HG03469 (cell line): ENCODE measurements at regions not wholly inside any gene's neighbourhood (a gene's known extent, or its start where the extent isn't known, plus 50 kb on each side); places are given as distances from the start of the nearest gene placed in this dataset.

Source experiments
- ATAC-seq: cut with Tn5 transposase; IDR thresholded peaks from one replicate; pipeline ENCODE4 v1.9.1; 2021; ENCODE audit warnings: mild to moderate bottlenecking, moderate library complexity, moderate number of reproducible peaks; ENCODE audit not compliant: unreplicated experiment

DNA sequence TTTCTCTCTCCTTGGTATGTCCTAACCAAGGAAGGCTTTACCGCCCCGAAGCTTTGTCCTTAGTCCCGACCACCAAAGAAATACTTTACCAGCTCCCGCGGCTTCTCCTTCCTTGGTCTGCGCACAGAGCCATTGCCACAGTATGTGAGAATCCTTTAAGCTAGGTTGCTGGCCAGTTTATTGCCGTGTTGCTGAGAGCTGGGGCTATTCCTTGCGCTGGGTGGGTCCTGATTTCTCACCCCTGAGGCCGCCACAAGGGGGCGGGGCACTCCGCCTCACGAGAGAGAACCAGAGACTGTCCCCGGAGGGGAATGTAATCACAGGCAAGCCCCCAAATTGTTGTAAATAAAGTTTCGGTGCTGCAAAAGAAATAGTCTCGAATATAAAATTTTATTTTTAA lies 331.0 kb upstream of the PCDH10 start:
- ATAC-seq, result no peak

DNA sequence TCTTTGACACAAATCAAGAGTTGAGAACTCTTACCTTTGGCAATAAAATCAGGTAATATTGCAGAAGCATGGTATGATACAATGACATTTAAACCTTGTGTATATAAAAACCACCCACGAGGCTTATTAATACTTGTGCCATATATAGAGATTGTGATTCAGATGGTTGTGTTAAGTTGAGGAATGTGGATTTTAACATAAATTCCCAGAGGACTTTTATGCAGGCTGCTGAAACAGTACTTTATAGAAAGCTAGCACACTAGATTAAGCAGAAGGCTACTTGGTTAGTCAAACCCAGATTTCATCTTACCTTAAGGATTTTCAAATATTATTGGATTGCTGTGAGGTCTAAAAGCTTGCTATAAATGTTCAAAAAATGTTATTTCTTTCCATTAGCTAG lies 325.7 kb upstream of the PCDH10 start:
- no peak for ATAC-seq

DNA sequence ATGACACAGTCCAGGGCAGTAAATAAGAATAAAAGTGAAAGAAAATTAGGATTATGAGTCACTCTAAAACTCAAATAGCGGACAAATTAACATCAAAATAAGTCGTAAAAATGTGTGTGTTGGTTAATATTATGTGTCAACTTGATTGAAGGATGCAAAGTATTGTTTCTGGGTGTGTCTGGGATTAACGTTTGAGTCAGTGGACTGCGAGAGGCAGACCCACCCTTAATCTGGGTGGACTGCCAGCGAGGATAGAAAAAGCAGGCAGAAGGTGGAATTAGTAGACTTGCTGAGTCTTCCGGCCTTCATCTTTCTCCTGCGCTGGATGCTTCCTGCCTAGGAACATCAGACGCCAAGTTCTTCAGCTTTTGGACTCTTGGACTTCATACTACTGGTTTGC lies 324.3 kb upstream of the PCDH10 start:
- ATAC-seq, result no peak

DNA sequence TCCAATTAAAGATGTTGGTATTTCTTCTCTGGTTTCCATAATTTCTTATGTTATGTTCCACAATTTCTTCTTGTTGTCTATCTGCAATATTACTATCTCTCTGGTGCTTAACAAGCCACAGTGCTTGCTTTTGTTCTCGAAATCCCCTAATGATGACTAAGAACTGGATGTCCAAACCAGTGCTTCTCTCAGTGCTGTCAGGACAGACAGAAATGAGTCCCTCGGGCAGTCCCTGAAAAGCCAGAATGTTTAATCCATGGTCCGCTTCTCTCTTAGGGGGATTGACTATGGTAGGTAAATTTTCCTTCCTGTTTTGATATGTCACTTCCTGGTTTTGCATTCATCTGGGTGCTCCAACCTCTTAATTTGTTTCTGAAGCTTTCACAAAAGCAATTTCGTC lies 321.6 kb upstream of the PCDH10 start:
- ATAC-seq, result no peak

DNA sequence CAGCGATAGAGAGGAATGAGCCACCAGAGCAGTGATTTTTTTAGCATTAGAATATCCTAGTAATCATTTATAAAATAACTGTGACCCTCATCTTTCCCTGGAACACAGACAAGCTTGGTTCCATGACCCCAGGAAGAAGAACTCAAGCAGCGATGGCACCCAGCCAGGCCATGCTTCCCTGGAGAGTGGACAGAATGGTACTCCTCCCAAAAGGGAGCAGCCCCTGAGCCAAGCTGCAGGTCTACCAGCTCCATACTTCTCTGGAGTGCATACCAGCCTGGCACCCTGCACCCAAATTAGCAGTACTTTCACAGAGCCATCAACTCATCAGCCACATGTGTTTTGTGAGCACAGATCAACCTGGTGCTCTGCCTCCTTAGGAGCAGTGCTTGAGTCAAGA lies 310.9 kb upstream of the PCDH10 start:
- ATAC-seq, result no peak

DNA sequence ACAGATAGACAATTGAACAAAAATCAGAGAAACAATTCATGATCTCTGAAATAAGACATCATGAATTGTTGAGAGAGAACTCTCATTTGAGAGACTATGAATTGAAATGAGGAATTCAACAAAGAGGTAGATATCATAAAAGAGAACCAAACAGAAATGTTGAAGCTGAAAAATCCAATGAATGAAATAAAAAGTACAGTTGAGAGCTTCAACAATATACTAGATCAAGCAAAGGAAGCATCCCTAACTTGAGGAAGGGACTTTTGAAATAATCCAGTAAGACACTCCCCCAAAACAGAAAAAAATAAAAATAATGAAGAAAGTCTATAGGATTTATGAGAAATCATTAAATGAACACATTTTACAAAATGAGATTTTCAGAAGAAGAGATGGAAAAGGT lies 310.0 kb upstream of the PCDH10 start:
- no peak for ATAC-seq

DNA sequence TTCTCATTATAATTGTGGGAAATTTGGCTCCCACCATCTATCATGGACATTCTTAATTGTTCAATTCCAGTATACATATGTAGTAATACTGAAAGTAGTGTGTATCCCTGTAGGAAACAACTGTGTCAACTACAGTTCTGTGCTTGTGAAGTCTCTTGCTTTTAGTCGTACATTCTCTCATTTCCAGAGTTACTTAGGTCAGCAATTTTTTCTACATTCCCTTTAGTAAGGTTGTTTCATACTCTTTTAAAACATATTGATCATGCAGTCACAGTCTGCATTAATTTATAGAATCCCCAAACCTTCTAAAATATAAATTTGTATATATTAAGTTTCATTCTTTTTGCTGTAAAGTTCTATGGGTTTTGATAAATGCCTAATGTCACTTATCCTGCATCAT lies 289.2 kb upstream of the PCDH10 start:
- ATAC-seq, result no peak

DNA sequence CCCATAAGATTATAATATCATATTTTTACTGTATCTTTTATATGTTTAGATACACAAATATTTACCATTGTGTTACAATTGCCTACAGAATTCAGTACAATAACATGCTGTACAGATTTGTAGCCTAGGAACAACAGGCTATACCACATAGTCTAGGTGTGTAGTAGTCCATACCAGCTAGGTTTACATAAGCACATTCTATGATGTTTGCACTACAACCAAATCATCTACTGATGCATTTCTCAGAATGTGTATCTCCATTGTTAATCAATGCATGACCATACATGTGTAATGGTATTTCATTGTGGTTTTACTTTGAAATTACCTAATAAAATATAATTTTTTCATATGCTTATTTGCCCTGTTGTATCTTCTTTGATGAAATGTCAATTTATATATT lies 288.1 kb upstream of the PCDH10 start:
- no peak for ATAC-seq

DNA sequence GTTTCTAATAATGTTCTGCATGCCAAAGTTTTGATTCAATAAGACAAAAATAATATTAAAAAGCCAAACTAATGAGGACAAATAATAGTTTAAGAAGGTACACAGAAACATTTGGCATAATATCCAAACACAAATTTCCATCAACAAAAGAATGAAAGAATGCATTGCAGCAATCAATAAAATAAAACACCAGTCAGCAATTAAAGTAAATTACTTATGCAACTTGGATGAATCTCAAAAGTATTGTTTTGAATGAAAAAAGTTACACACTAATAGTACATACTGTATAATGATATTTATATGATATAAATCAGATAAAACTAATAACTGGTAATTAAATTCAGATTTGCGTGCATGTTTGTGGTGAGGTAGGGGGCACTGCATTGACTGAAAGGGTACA lies 285.5 kb upstream of the PCDH10 start:
- no peak for ATAC-seq

DNA sequence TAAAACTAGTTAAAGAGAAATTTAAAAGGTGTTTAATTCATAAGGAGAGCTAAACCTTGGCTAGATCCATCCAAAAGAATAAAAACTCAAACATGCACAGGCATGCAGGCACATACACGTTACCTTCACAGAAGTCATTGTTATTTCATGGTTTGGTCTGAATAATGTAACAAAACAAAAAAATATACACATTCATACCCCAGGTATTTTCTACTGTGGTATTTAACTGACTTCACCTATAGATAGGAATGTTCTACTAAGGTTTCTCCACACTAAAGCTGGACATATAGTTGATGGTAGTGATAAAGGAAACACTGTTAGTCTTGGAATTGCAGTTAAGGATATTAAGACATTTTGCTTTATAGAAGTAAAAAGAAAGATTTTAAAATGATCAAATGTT lies 283.6 kb upstream of the PCDH10 start:
- ATAC-seq, result no peak

DNA sequence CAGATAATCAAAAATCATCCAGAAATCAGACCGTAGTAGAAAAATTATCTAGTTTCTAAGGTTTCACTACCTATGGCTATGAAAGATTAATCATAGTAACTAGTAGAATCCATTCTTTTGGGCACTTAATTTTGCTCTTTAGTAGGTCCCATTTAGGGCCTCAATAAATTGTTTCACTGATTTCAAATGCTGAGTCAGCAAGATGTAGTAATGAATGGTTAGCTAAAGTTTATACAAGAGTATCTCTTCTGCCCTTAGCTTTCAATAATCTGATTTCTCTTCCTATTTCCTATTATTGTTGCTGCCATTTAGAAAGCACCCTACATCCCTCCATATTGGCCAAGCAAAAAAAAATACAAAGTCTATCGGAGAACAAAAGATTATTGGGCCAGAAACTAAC lies 283.2 kb upstream of the PCDH10 start:
- no peak for ATAC-seq

DNA sequence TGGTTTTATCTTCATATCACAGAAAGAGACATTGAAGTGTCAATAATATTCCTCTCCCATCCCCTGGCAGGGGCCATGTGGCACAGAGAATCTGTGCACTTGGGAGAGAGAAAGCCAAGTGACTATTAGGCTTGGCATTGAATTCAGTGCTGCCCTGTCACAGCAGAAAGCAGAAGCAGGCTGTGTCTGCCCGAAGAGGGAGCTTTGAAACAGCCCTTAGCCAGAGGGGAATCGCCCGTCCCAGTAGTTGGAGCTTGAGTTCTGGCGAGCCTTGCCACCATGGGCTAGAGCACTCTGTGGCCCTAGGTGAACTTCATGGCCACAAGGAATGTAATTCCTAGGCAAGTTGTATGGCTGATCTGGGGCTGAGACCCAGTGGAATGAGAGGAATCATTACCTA lies 282.5 kb upstream of the PCDH10 start:
- no peak for ATAC-seq

DNA sequence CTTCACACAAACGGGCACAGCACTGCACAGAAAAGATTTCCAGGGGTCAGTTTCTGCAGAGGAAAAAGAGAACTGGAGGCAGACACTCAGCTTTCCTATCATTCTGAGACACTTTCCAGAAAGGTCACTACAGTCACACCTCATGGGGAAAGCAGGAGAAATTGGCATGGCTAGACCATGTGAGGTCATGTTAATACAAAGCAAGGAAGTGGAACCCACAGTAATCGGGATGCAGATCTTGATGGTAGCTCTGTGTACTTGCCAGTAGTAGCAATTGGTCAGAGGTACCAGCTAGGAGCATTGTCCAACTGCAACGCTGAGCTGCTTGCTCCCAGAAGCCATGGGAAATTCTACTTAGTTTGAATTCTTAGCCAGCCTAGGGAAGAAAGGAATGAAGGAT lies 255.3 kb upstream of the PCDH10 start:
- ATAC-seq, result no peak

DNA sequence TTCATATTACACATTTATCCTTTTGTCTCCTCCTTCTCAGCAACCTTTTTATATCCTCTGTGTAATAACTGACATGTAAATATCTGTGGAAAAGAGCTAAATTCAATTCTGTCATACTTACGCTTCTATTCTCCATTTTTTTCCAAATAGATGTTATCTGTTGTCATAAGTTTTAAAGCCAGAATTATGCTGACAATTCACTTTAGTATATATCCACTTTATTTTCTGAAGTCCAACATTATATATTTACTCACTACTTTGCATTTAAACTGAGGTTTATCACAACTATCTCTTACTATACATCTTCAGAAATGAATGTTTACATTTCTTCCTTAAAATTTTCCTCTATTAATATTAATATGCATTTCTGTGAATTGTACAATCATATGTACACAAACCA lies 247.9 kb upstream of the PCDH10 start:
- ATAC-seq, result no peak

DNA sequence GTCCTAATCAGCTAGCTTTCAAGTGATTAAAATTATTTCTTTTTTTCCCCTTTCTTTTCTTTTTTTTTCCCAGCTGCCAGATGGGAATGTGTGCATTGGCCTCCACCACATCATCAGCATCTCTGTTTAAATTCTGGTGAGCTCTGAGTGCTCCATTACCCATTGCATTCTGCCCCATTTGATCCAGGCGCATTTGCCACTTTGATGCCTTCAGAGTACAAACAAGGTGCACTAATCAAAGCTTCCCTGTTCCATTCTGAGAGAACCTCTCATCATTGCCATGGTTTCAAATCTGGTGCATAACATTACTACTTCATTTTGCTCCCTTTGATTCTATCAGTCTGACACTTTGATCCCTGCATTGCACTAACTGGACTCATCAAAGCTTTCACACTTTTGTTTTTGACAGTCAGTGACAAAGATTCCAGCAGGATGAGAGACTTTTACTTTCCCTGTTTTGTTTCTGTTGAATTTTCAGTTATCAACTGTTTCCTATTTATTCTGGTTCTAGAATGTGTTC lies 238.8 kb upstream of the PCDH10 start:
- ATAC-seq, result no peak

DNA sequence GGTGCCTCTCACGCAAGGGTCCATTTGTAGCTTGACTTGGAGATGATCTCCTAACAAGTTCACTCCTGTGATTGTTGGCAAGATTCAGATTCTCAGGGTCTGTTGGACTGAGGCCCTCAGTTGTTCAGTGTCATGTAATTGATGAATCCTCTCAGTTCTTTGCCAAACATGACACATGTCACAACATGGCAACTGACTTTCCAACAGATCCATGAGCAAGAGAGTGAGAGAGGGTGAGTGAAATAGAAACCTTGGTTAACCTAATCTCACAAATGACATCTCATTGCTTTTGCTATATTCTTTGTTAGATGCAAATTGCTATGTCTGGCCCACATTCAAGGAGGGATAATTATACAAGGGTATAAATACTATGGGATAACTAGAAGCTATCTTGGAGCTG lies 231.0 kb upstream of the PCDH10 start:
- no peak for ATAC-seq

DNA sequence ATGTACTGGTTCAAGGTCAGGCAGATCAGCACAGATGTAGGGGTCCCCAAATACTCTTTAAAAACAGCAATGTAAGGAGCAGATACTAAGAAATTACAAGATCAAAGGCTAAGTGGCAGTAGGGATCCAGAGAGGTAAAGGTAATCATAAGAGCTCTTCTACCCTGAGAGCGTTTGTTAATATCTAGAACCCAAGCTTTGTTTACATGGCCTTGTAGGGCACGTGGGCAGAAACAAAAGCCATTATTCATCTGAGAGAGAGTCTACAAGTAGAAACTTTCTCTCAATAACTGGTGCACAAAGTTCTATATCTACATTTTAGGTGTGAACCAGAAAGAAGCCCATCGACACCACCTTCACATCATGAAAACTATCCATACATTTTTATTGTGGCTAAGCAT lies 225.6 kb upstream of the PCDH10 start:
- ATAC-seq, result no peak

DNA sequence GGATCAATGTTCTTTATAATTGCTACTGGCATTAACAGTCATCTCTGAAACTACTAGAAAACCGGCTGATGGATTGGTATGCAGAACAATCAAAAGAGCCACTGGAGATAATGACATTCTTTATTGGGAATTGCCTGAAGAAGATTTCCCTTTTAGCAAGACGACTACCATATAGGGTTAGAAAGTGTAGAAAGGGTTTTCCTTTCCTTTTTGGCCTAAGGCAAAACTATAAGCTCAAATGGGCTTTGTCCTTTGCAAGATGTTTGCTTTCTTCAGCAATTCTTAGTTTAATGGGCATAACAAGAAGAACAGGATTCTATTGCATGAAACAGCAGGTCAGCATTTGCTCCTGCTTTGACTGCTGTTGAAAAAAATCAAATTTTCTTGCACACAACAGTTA lies 214.2 kb upstream of the PCDH10 start:
- no peak for ATAC-seq

DNA sequence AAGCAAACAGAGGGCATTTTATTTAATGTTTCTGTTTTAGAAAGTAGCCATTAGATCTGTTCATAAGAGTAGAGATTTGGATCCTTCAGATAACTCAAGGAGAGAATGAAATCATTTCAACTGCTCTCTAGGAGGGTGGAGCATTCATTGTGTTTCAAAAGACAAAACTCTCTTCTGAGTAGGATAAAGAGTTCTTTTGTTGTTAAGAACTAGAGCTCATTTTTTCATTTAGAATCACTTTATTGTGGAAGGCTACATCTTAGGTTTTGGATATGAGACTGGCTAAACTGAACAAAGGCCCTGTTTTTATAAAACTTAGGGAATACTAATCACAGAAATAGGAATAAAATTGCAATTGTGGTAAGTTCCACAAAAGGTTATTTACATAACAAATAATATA lies 193.9 kb upstream of the PCDH10 start:
- ATAC-seq, result no peak

DNA sequence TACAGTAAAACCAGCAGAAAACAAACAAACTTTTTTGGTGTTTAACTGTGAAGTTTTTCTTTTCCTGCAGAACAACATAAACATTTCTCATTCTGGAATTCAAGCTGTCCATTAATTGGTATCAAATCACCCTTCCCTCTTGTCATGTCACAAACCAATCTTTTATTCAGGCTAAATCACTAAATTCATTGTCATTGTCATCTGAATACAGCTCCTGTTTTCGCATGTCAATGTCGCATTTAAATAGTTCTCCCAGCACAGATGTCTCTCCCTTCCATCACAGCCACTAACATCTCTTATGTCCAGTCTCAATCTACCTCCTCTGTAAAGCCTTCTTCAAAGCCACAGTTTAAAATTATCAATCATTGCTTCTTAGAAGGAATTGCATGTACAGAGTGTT lies 192.1 kb upstream of the PCDH10 start:
- no peak for ATAC-seq

DNA sequence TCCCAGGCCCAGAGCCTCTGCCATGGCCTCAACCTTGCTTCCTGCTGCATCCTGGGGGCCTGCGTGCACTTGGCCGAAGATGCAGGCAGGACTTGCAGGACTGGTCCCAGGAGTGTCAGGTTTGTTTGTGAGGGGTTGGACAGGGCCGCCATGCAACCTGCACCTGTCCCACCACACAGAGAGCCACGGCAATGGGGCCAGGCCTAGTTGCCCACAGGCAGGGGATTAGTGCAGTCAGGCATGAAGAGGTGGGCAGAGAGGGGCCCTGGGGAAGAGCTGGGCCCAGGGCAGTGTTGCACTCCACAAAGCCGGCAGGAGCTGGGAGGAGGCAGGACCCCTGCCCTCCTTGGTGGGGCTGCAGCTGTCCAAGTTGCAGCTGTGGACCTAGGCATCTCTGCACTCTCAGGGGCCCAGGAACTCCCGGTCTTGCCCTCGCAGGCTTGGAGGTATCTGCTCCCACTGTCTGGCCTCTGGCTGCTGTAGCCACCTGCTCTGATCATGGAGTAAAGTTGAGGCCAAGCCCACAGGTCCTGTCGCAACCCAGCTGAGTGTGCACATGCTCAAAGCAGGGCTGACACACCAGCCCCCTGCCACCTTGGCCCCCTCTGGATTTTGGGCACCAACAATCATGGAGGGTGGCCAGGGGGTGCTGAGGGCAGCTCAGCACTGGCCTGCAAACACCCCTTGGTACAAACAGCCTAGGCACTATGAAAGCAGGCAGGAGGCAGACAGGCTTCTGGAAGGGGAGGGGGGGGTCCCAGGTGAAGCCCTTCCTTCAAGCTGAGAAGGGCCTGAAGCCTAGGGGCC lies 190.4 kb upstream of the PCDH10 start:
- no peak for ATAC-seq

DNA sequence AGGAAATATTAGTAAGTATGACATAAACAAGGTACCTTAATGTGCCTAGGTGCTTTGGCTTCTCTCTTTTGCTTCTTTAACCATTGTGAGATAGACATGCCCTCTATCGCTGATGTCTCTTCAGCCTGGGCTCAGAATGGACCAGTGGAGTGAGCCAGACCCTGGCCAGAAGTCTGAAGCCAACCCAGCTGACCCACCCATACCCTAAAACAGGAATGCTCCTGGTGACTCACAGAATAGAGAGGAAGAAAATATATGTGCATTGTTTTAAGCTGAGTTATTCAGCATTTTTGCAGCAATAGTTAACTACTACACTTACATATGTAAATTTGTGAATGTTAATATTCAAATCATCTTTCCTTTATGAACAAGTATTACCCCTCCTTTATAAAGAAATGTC lies 167.5 kb upstream of the PCDH10 start:
- ATAC-seq, result no peak

DNA sequence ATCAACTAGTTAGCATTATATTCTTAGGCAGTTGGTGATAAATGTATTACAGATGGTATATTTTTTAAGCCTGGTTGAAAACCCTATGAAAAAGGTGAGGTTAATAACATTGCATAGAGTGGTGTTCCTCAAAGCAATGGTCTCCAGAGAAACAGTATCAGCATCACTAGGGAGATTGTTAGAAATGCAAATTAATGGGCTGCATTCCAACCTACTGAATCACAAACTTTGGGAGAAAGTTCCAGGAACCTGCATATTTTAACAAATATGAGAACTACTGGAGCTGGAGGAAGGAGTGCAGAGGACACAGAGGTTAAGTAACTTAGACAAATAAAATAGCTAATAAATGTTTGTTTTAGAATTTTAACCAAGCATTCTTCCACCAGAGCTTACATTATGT lies 166.9 kb upstream of the PCDH10 start:
- no peak for ATAC-seq
